NOMO-1 treated with dmso at 0.1 percent for 144 hours (cell line): ENCODE measurements at regions not wholly inside any gene's neighbourhood (a gene's known extent, or its start where the extent isn't known, plus 50 kb on each side); places are given as distances from the start of the nearest gene placed in this dataset.

Source experiments
- DNase-seq: peaks from one replicate; lab custom pipeline; 2025; ENCODE audit not compliant: unreplicated experiment; lab: John Stamatoyannopoulos, UW

GRCh38 chr13:59566561-59566960 is 597.2 kb downstream of the DIAPH3 start:
- DNase-seq, result no peak

GRCh38 chr13:59568306-59568705 is 595.4 kb downstream of the DIAPH3 start:
- no peak for DNase-seq

- no peak for DNase-seq
Observed at GRCh38 chr13:59570204-59570603, 593.5 kb downstream of the DIAPH3 start.

- no peak for DNase-seq
Observed at GRCh38 chr13:59584101-59584500, 579.6 kb downstream of the DIAPH3 start.

GRCh38 chr13:59584761-59585670 is 578.7 kb downstream of the DIAPH3 start:
- DNase-seq, result no peak

- no peak for DNase-seq
Observed at GRCh38 chr13:59587030-59587429, 576.7 kb downstream of the DIAPH3 start.

- DNase-seq, result no peak
Observed at GRCh38 chr13:59587971-59588716, 575.6 kb downstream of the DIAPH3 start.

GRCh38 chr13:59588717-59589067 is 575.0 kb downstream of the DIAPH3 start:
- DNase-seq, result no peak

- no peak for DNase-seq
Observed at GRCh38 chr13:59601993-59602392, 561.7 kb downstream of the DIAPH3 start.

- no peak for DNase-seq
Observed at GRCh38 chr13:59603646-59604045, 560.1 kb downstream of the DIAPH3 start.

- no peak for DNase-seq
Observed at GRCh38 chr13:59607172-59607571, 556.6 kb downstream of the DIAPH3 start.

GRCh38 chr13:59607780-59608233 is 555.9 kb downstream of the DIAPH3 start:
- DNase-seq, result no peak

GRCh38 chr13:59609421-59609820 is 554.3 kb downstream of the DIAPH3 start:
- no peak for DNase-seq
